ENCODE measurements at regions not wholly inside any gene's neighbourhood (a gene's known extent, or its start where the extent isn't known, plus 50 kb on each side); places are given as distances from the start of the nearest gene placed in this dataset.

GRCh38 chr18:72605376-72605775 is 61.2 kb upstream of the CBLN2 start:
- TF ChIP-seq REST (IDR thresholded peaks at IDR 0.05; ENCODE audit: insufficient read depth in 1 of 2, low read depth in 2 of 2, low read length in 2 of 2) (no peak), TAF1 (IDR thresholded peaks at IDR 0.05; ENCODE audit: borderline replicate concordance, insufficient read depth, low read length) (no peak), SIN3A (IDR thresholded peaks at IDR 0.05; ENCODE audit: borderline replicate concordance, insufficient read depth, low read length) (no peak)
